Natural killer cell treated with Interleukin-12 subunit alpha and Interleukin-12 subunit beta and Interleukin-15 and Interleukin-18, amount 100 ng/mL, for 72 hours (primary cell): ENCODE measurements at regions not wholly inside any gene's neighbourhood (a gene's known extent, or its start where the extent isn't known, plus 50 kb on each side); places are given as distances from the start of the nearest gene placed in this dataset.

Experiments
- ATAC-seq, 2 donors: fragments of 150-1000 bp; cut with Tn5 transposase in 1 of 2; sonication (Bioruptor Pico), chemical (Tn5 transposase) in 1 of 2; 2 replicates each; pipeline ENCODE4 v1.10.0; 2021
- DNase-seq: peaks from one replicate; pipeline ENCODE4 v3.0.0; 2022; ENCODE audit warnings: low spot score
- H3K27ac Mint-ChIP-seq, 2 donors: 1 replicate in 1 of 2; 2 replicates in 1 of 2; pipeline ENCODE4 v1.8.0; 2022; ENCODE audit warnings: mixed read lengths in 2 of 2, mild to moderate bottlenecking in 1 of 2, moderate library complexity in 1 of 2
- H3K27me3 Mint-ChIP-seq, 2 donors: 1 replicate in 1 of 2; 2 replicates in 1 of 2; pipeline ENCODE4 v1.8.0; 2022; ENCODE audit warnings: mixed read lengths in 2 of 2
- H3K36me3 Mint-ChIP-seq: one replicate; pipeline ENCODE4 v1.8.0; 2022; ENCODE audit warnings: mixed read lengths
- H3K4me1 Mint-ChIP-seq, 2 donors: 1 replicate in 1 of 2; 2 replicates in 1 of 2; pipeline ENCODE4 v1.8.0; 2022; ENCODE audit warnings: low read depth in 2 of 2, mixed read lengths in 2 of 2, mild to moderate bottlenecking in 1 of 2
- H3K4me3 Mint-ChIP-seq: one replicate; pipeline ENCODE4 v1.8.0; 2022; ENCODE audit warnings: mixed read lengths
- H3K9me3 Mint-ChIP-seq: 2 replicates; pipeline ENCODE4 v1.8.0; 2022; ENCODE audit warnings: mixed read lengths

DNA sequence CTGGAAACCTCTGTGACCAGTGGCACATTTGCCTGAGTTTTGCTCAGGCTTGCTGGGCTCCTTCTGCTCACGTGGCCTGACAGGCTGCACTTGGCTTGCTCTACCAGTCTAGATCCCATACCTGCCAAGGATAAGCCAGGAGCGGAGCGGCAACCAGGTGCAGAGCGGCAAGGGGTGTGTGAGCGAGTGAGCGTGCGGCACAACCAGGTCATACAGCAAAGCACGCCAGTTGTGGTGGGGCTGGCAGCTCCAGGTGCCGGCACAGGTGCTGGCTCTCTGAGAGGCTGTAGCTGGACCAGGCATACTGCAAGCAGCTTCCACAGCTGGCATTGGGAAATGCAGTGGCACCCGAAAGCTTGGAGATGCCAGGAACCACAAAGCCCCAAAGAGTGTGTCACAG is 1495.1 kb downstream of the PCDH7 start:
- ATAC-seq (no peak), DNase-seq (no peak)
- H3K27me3 Mint-ChIP-seq: no peaks in the 10 kb centered on the region
- no peaks in the 10 kb centered on the region for H3K4me1 Mint-ChIP-seq
- H3K9me3 Mint-ChIP-seq: peaks cover 16% of the 10 kb centered on the region
- no peaks in the 10 kb centered on the region for H3K36me3 Mint-ChIP-seq
- H3K4me3 Mint-ChIP-seq: no peak overlapping the region
- no peak overlapping the region for H3K27ac Mint-ChIP-seq

DNA sequence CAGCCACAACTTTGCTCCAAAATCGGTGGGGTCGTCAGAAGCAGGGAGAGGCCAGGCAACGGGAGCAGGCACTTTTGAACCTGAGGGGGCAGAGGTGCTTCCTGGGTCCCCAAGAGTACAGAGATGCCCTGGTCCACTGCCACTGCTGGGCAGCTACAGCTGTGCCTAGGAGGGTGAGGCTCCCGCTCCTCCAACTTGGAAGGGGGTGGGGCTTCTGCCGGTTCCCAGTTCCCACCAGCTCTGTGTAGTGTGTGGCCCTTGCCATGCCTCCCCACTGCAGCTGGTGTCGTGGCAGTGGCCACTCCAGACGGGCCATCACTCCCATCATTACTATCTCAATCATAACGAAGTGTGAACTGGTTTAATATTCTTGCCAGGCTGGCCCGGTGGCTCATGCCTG is 1496.3 kb downstream of the PCDH7 start:
- peaks cover 11% of the 10 kb centered on the region for H3K9me3 Mint-ChIP-seq
- H3K36me3 Mint-ChIP-seq: no peaks in the 10 kb centered on the region
- no peaks in the 10 kb centered on the region for H3K4me1 Mint-ChIP-seq
- H3K27me3 Mint-ChIP-seq: no peaks in the 10 kb centered on the region
- no peak overlapping the region for H3K27ac Mint-ChIP-seq
- ATAC-seq: peak in 1 of 2 donors; percentile 49
- DNase-seq: no peak
- no peak overlapping the region for H3K4me3 Mint-ChIP-seq

DNA sequence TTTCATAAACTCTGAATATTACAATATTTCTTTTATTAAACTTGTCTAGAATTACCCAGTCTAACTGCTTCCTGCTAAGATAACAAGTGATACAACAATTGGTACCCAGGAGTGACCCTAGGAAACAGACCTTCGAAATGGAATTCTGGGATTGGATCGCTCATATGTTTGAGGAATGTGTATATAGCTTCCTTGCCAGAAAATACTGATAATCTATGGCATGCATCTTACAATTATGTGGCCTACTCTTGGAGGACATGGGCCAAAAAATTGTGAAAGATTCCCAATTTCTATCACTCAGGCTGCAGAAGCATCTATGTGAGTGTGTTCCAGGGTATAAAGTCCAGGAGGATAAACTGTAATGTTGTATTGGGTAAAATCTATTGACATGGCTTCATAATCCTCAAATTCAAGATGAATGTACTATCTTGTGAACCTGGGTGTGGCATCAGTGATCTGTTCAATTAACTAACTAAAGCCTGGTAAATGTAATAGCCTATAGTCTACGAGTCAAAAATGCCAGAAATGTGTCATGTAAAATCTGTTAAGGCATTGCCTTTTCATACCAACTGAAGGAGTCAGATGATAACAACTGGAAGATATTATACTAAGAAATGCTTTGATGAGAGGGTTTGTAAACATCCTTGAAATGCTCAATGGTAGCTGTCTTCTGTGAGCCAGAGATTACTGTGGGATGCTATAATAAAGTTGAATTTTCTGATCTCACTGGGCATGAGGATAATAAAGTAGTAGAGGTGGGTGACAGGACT is 1499.3 kb downstream of the PCDH7 start:
- no peaks in the 10 kb centered on the region for H3K27me3 Mint-ChIP-seq

DNA sequence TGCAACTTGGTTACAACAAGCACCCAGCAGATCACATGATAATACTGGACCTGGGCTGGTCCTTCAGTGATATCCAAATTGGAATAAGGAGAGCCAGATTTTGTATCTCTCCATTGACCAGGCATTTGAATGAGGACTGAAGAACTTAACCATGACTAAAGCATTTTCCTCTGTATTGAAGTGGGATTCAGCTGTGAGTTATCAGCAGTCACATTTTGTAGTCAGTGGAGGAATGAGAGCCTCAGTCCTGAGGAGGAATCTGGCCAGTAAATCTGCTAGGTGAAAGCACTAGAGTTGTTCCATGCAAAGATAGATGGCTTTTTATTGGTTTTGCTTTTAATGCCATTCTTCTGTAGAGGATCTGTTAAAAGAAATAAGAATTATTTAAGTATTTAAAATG is 1506.0 kb downstream of the PCDH7 start:
- ATAC-seq (no peak), DNase-seq (no peak)
- peaks cover 5% of the 10 kb centered on the region for H3K36me3 Mint-ChIP-seq
- H3K4me1 Mint-ChIP-seq: no peaks in the 10 kb centered on the region
- H3K27ac Mint-ChIP-seq: no peak overlapping the region
- H3K27me3 Mint-ChIP-seq: no peaks in the 10 kb centered on the region
- peaks cover 10% of the 10 kb centered on the region for H3K9me3 Mint-ChIP-seq
- H3K4me3 Mint-ChIP-seq: no peak overlapping the region

More for the DNA sequence above, 1499.3 kb downstream of the PCDH7 start:
- DNase-seq: no peak
- H3K9me3 Mint-ChIP-seq: peaks cover 5% of the 10 kb centered on the region
- no peak for ATAC-seq
- no peak overlapping the region for H3K4me3 Mint-ChIP-seq
- no peaks in the 10 kb centered on the region for H3K36me3 Mint-ChIP-seq
- H3K4me1 Mint-ChIP-seq: no peaks in the 10 kb centered on the region
- H3K27ac Mint-ChIP-seq: no peak overlapping the region

DNA sequence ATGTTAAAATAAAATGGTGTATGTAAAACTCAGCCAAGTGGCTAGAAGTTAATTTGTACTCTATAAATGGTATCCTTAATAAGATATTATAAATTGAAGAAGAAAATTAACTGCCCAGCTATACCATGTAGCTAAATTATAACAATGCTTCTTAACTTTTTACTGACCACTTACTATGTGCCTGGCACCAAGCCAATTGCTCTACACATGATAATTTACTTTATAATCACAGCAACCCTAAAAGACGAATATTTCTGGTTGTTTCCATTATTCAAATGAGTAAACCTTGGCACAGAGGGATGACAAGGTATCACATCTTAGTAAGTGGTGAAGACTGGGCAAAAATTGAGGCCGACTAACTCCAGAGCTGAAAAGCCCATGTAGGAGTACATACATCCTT is 1506.6 kb downstream of the PCDH7 start:
- no peak for DNase-seq
- no peak for ATAC-seq
- Mint-ChIP-seq H3K27ac (no peak overlapping the region), H3K27me3 (no peaks in the 10 kb centered on the region), H3K4me1 (no peaks in the 10 kb centered on the region), H3K36me3 (peaks cover 5% of the 10 kb centered on the region), H3K9me3 (peaks cover 10% of the 10 kb centered on the region), H3K4me3 (no peak overlapping the region)

DNA sequence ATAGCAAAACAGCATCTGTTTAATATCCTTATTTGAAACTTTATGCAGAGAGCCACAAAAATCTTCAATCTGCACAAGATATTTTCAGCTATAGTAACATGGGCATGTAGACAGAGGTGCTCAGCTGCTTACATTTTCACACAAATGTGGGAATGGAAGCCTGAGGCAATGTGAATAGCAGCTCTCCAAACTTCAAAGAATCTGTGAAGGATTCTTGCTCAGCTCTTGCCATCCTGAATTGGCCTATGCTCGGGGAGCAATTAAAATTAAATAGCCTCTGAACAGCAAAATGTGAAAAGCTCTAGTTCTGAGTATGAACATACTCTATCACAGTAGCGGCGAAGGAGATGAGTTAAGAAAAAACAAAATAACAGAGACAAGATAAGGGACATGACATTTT is 1523.8 kb downstream of the PCDH7 start:
- Mint-ChIP-seq H3K9me3 (peaks cover 9% of the 10 kb centered on the region), H3K27ac (no peak overlapping the region), H3K4me3 (no peak overlapping the region), H3K27me3 (no peaks in the 10 kb centered on the region), H3K4me1 (no peaks in the 10 kb centered on the region), H3K36me3 (no peaks in the 10 kb centered on the region)
- ATAC-seq (no peak), DNase-seq (no peak)

DNA sequence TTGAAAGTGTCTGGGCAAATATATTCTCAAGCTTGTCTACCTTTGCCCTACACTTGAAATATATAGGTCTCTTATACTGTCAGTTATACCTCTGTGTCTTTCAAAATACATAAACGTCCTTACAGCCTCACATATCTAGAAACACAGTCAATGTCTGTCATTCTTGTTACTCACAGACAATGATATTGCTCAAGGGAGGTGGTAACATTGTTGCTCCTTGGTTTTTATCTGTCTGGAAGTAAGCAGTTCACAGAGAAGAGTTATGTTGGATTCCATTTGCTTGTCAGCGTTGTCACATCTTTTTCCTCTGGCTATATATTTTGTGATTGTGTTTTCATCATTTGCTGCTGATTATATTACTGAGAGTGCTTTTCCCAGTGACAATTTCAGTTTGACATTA is 1528.9 kb downstream of the PCDH7 start:
- DNase-seq (no peak), ATAC-seq (no peak)
- Mint-ChIP-seq H3K4me1 (no peaks in the 10 kb centered on the region), H3K4me3 (no peak overlapping the region), H3K27me3 (no peaks in the 10 kb centered on the region), H3K27ac (no peak overlapping the region), H3K36me3 (peaks cover under 1% of the 10 kb centered on the region), H3K9me3 (peaks cover 10% of the 10 kb centered on the region)

DNA sequence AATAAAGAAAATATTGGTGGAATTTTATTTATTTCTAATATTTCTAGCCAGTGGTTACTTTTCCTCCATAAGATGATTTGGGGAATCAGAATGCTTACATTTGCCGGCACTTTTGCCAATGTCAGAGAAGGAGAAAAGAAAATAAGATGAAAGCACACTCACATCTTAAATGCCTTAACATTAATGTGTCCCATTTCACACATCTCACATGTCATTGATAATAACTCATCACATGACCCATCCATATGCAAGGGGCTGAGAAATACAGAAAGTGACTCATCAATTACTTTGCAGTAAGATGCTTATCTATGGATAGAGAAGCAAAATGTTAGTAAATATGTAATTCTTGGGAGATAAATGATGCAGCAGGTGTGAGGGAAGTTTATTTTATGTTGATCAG is 1531.0 kb downstream of the PCDH7 start:
- H3K36me3 Mint-ChIP-seq: peaks cover 5% of the 10 kb centered on the region
- peaks cover 10% of the 10 kb centered on the region for H3K9me3 Mint-ChIP-seq
- DNase-seq (no peak), ATAC-seq (no peak)
- H3K4me3 Mint-ChIP-seq: no peak overlapping the region
- H3K27ac Mint-ChIP-seq: no peak overlapping the region
- no peaks in the 10 kb centered on the region for H3K4me1 Mint-ChIP-seq
- no peaks in the 10 kb centered on the region for H3K27me3 Mint-ChIP-seq

DNA sequence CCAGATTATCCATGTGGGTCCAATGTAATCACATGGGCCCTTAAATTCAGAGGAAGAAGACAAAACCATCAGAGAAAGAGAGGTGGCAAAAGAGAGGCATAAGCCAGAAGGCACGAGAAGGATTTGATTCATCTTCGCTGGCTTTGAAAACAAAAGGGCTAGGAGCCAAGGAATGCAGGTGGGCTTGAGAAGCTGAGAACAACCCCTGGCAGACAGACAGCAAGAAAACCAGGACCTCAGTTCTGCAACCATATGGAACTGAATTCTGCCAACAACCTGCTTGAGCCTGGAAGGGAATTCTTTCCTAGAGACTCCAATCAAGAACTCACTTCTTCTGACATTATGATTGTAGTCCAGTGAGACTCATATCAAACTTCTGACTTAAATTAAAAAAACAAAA is 1531.8 kb downstream of the PCDH7 start:
- ATAC-seq (no peak), DNase-seq (no peak)
- H3K27ac Mint-ChIP-seq: no peak overlapping the region
- peaks cover 5% of the 10 kb centered on the region for H3K36me3 Mint-ChIP-seq
- H3K4me1 Mint-ChIP-seq: no peaks in the 10 kb centered on the region
- no peaks in the 10 kb centered on the region for H3K27me3 Mint-ChIP-seq
- no peak overlapping the region for H3K4me3 Mint-ChIP-seq
- peaks cover 12% of the 10 kb centered on the region for H3K9me3 Mint-ChIP-seq

DNA sequence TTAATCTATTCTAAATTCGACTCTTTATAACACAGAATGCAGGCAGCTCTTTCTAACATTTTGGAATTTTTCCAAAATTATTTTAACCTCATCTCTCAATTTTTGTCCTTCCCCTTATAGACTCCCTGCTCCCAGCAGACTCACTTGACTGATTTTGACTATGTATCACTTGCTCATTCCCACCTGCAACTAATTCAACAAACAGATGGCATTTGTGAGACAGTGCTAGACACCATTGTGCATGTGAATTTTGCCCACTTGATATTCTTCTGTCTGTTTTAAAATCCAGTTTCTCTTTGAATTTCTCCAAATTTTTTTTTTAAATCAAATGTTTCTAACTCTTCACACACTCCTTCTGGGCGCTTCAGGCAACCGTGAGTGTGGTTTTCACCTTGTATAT is 1534.0 kb downstream of the PCDH7 start:
- DNase-seq (no peak), ATAC-seq (no peak)
- H3K4me3 Mint-ChIP-seq: no peak overlapping the region
- H3K27ac Mint-ChIP-seq: no peak overlapping the region
- H3K9me3 Mint-ChIP-seq: peaks cover 17% of the 10 kb centered on the region
- H3K27me3 Mint-ChIP-seq: no peaks in the 10 kb centered on the region
- H3K36me3 Mint-ChIP-seq: peaks cover 5% of the 10 kb centered on the region
- H3K4me1 Mint-ChIP-seq: no peaks in the 10 kb centered on the region

DNA sequence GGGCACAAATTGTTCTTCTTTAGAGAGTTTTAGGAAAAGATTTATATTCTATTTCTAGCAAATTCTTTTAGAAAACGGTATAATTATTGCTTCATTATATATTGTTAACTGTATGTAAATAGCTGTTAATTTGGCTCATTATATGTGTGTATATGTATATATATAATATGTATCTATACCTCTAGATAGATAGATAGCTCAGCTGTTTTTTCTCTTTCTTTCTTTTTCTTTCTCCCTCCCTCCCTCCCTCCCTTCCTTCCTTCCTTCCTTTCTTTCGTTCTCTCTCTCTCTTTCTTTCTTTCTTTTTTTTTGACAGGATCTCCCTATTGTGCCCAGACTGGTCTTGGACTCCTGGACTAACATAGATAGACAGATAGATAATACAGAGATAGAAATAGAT is 1538.8 kb downstream of the PCDH7 start:
- H3K36me3 Mint-ChIP-seq: peaks cover 5% of the 10 kb centered on the region
- no peaks in the 10 kb centered on the region for H3K4me1 Mint-ChIP-seq
- H3K4me3 Mint-ChIP-seq: no peak overlapping the region
- H3K9me3 Mint-ChIP-seq: peaks cover 11% of the 10 kb centered on the region
- ATAC-seq (no peak), DNase-seq (no peak)
- H3K27ac Mint-ChIP-seq: no peak overlapping the region
- H3K27me3 Mint-ChIP-seq: no peaks in the 10 kb centered on the region

DNA sequence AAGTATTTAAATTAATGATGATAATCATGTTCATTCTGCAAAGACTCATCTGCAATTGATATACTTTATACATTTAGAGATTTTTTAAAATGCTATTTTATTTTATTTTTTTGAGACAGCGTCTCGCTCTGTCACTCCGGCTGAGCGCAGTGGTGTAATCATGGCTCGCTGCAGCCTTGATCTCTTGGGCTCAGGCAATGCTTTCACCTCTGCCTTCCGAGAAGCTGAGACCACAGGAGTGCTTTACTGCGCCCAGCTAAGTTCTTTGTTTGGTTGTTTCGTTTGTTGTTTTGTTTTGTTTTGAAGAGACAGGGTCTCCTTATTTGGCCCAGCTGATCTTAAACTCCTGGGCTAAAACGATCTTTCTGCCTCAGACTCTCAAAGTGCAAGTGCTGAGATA is 1541.0 kb downstream of the PCDH7 start:
- H3K27me3 Mint-ChIP-seq: no peaks in the 10 kb centered on the region
- H3K4me3 Mint-ChIP-seq: no peak overlapping the region
- no peaks in the 10 kb centered on the region for H3K4me1 Mint-ChIP-seq
- peaks cover 11% of the 10 kb centered on the region for H3K9me3 Mint-ChIP-seq
- ATAC-seq (no peak), DNase-seq (no peak)
- no peak overlapping the region for H3K27ac Mint-ChIP-seq
- no peaks in the 10 kb centered on the region for H3K36me3 Mint-ChIP-seq

DNA sequence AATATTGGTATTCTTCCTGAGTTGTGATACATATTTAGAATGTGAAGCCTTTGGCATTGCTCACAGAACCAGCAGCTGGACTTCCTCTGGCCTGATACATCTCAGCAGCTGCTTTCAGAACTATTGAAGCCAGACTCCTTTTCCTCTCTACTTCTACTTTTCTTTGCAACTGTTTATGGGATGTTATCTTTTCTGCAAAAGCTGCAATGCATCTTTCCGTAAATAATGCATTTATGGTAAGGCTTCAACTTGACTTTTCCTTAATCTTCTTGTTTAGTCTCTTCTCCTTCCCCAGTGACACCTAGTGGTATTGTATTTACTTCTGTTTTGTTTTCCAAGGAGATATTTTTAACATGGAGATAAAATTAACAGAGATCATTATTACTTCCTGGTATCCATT is 1548.7 kb downstream of the PCDH7 start:
- Mint-ChIP-seq H3K27me3 (no peaks in the 10 kb centered on the region), H3K36me3 (no peaks in the 10 kb centered on the region), H3K4me1 (no peaks in the 10 kb centered on the region), H3K4me3 (no peak overlapping the region), H3K9me3 (peaks cover 13% of the 10 kb centered on the region), H3K27ac (no peak overlapping the region)
- DNase-seq: no peak
- no peak for ATAC-seq

DNA sequence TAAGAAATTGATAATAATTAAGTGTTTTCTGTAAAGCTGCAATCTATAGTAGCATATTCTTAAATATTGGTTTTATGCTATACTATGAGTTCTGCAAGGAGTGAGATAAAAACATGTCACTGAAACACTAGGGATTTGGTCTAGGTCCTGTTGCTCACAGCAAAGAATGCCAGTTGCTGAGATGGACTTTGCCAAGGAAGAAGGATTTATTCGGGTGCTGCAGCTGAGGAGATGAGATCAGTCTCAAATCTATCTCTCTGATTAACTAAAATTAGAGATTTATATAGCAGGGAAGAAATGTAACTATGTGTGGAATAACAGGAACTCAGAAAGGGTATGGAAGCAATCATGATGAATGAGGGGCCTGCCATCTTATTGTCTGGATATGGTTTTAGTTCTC is 1569.9 kb downstream of the PCDH7 start:
- ATAC-seq: no peak

DNA sequence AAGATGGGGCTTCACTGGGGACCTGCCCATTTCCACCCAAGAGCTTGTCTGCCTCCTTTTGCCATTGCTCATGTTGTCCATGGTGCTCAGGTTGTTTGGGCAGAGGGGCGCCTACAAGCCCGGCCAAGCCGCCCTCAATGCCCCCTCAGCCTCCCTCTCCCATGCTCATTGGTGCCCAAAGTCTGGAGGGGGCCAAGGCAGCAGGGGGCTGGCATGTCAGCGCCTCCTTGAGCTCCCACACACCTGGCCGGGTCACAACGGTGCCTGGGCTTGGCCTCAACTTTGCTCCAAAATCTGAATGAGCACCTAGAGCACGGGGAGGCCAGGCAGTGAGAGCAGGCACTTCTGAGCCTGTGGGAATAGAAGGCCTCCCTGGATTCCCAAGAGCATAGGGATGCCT is 1598.8 kb downstream of the PCDH7 start:
- ATAC-seq: no peak
- Mint-ChIP-seq H3K9me3 (peaks cover 22% of the 10 kb centered on the region), H3K27me3 (no peaks in the 10 kb centered on the region), H3K36me3 (no peaks in the 10 kb centered on the region), H3K4me3 (no peak overlapping the region), H3K27ac (no peak overlapping the region), H3K4me1 (no peaks in the 10 kb centered on the region)
- DNase-seq: no peak

More for the DNA sequence above, 1569.9 kb downstream of the PCDH7 start:
- H3K4me1 Mint-ChIP-seq: no peaks in the 10 kb centered on the region
- peaks cover 3% of the 10 kb centered on the region for H3K9me3 Mint-ChIP-seq
- no peaks in the 10 kb centered on the region for H3K27me3 Mint-ChIP-seq
- H3K27ac Mint-ChIP-seq: no peak overlapping the region
- H3K4me3 Mint-ChIP-seq: no peak overlapping the region
- no peak for DNase-seq
- H3K36me3 Mint-ChIP-seq: no peaks in the 10 kb centered on the region
